T-cell (primary cell): ENCODE measurements at regions not wholly inside any gene's neighbourhood (a gene's known extent, or its start where the extent isn't known, plus 50 kb on each side); places are given as distances from the start of the nearest gene placed in this dataset.

ENCODE experiments used
- ATAC-seq, 4 experiments: fragments of 200-7000 bp in 3 of 4; fragments of 150-1000 bp in 1 of 4; cut with Tn5 transposase; replicated peaks in 1 of 4; 1 replicate in 3 of 4; 2 replicates in 1 of 4; pipeline ENCODE4 v1.10.0; 2021; ENCODE audit warnings: moderate library complexity in 3 of 4, mild to moderate bottlenecking in 2 of 4, moderate number of reproducible peaks in 1 of 4
- CTCF ChIA-PET, 2 donors: fragments of 300-600 bp; sonication (Branson Sonifier 250); formaldehyde crosslinking; loops; one replicate each; lab custom pipeline; 2022; ENCODE audit warnings: antibody characterized with exemption in 2 of 2; lab: Charles Lee
- POLR2A ChIA-PET, 2 donors: fragments of 300-600 bp; sonication (Branson Sonifier 250); formaldehyde crosslinking; loops; one replicate each; lab custom pipeline; 2022; ENCODE audit warnings: antibody characterized with exemption in 2 of 2; lab: Charles Lee
- DNase-seq, 35 experiments: peaks; one replicate each; pipeline versions ENCODE4 v3.0.0 to v3.0.0-alpha.2; 2013 to 2023
- H3K27ac ChIP-seq: one replicate; pipeline ENCODE4 v1.5.1; 2013; ENCODE audit warnings: low read length
- H3K27me3 ChIP-seq, 2 experiments: replicated peaks in 1 of 2; 1 replicate in 1 of 2; 2 replicates in 1 of 2; pipeline versions ENCODE4 v1.6.1 to v1.7.0; 2013; ENCODE audit warnings: low read length in 1 of 2, mixed read lengths in 1 of 2; ENCODE audit not compliant: control insufficient read depth in 2 of 2, insufficient read depth in 2 of 2; ENCODE audit errors: extremely low read depth in 1 of 2
- H3K36me3 ChIP-seq, 2 donors: 1 replicate in 1 of 2; 2 replicates in 1 of 2; pipeline versions ENCODE4 v1.6.1 to v1.7.0; 2013; ENCODE audit warnings: low read length in 1 of 2; ENCODE audit not compliant: control insufficient read depth in 2 of 2, insufficient read depth in 1 of 2; ENCODE audit errors: extremely low read depth in 1 of 2
- H3K4me1 ChIP-seq, 2 experiments: 1 replicate in 1 of 2; 2 replicates in 1 of 2; pipeline versions ENCODE4 v1.6.1 to v1.7.0; 2013; ENCODE audit warnings: low read length in 2 of 2, mixed read lengths in 1 of 2; ENCODE audit not compliant: insufficient read depth in 2 of 2, control insufficient read depth in 1 of 2; ENCODE audit errors: extremely low read depth in 1 of 2
- H3K4me3 ChIP-seq, 2 donors: 1 replicate in 1 of 2; 2 replicates in 1 of 2; pipeline versions ENCODE4 v1.5.1 to v1.7.0; 2013; ENCODE audit warnings: mild to moderate bottlenecking in 2 of 2, low read length in 1 of 2, moderate library complexity in 1 of 2; ENCODE audit not compliant: control insufficient read depth in 1 of 2; ENCODE audit errors: extremely low read depth in 1 of 2
- H3K9me3 ChIP-seq: 2 replicates; pipeline ENCODE4 v1.7.0; 2013
- H3K27ac Mint-ChIP-seq, 2 donors: one replicate each; pipeline ENCODE4 v1.8.0; 2020 to 2021; ENCODE audit warnings: mild to moderate bottlenecking in 2 of 2, mixed read lengths in 2 of 2
- H3K27me3 Mint-ChIP-seq, 2 donors: one replicate each; pipeline ENCODE4 v1.8.0; 2021 to 2022; ENCODE audit warnings: mixed read lengths in 2 of 2
- H3K36me3 Mint-ChIP-seq: one replicate; pipeline ENCODE4 v1.8.0; 2021; ENCODE audit warnings: mixed read lengths
- H3K4me1 Mint-ChIP-seq, 3 donors: one replicate each; pipeline ENCODE4 v1.8.0; 2020 to 2022; ENCODE audit warnings: mixed read lengths in 3 of 3, mild to moderate bottlenecking in 1 of 3
- H3K4me3 Mint-ChIP-seq, 3 donors: one replicate each; pipeline ENCODE4 v1.8.0; 2020 to 2022; ENCODE audit warnings: mild to moderate bottlenecking in 3 of 3, mixed read lengths in 3 of 3, moderate library complexity in 3 of 3
- H3K9me3 Mint-ChIP-seq, 3 donors: one replicate each; pipeline ENCODE4 v1.8.0; 2020 to 2022; ENCODE audit warnings: mixed read lengths in 3 of 3
- WGBS: methylation state at CpG from one replicate; pipeline ENCODE4 v1.1.5; 2013; ENCODE audit warnings: missing lambda C conversion rate; ENCODE audit not compliant: insufficient coverage; 5-methylcytosine and 5-hydroxymethylcytosine counted together

GRCh38 chr13:44806826-44807225 lies 182.4 kb downstream of the NUFIP1 start:
- ATAC-seq (no peak), DNase-seq (no peak)
- WGBS: 89% methylated on average over 8 of the region's 10 CpGs
- CTCF ChIA-PET: no interaction called here
- peaks cover 0 to 5% of the 10 kb centered on the region in 2 experiments for H3K27me3 ChIP-seq
- H3K27me3 Mint-ChIP-seq: peaks cover 2 to 4% of the 10 kb centered on the region in 2 donors
- no peak overlapping the region for H3K27ac Mint-ChIP-seq
- no peaks in the 10 kb centered on the region for H3K9me3 Mint-ChIP-seq
- no peaks in the 10 kb centered on the region for H3K36me3 Mint-ChIP-seq
- no peaks in the 10 kb centered on the region for H3K36me3 ChIP-seq
- H3K4me1 ChIP-seq: no peaks in the 10 kb centered on the region
- no peak overlapping the region for H3K4me3 ChIP-seq
- no peaks in the 10 kb centered on the region for H3K9me3 ChIP-seq
- no peak overlapping the region for H3K27ac ChIP-seq
- POLR2A ChIA-PET: no interaction called here
- no peaks in the 10 kb centered on the region for H3K4me1 Mint-ChIP-seq
- H3K4me3 Mint-ChIP-seq: no peak overlapping the region

- 80% methylated on average over 1 of the region's 5 CpGs for WGBS
- Histone ChIP-seq H3K36me3 (no peaks in the 10 kb centered on the region), H3K27ac (no peak overlapping the region), H3K4me1 (no peaks in the 10 kb centered on the region), H3K4me3 (no peak overlapping the region), H3K27me3 (peaks cover 0 to 5% of the 10 kb centered on the region in 2 experiments), H3K9me3 (no peaks in the 10 kb centered on the region)
- ATAC-seq: no peak
- no peaks in the 10 kb centered on the region for H3K4me1 Mint-ChIP-seq
- POLR2A ChIA-PET: no interaction called here
- H3K9me3 Mint-ChIP-seq: no peaks in the 10 kb centered on the region
- CTCF ChIA-PET: no interaction called here
- no peak overlapping the region for H3K4me3 Mint-ChIP-seq
- H3K27me3 Mint-ChIP-seq: peaks cover 2 to 9% of the 10 kb centered on the region in 2 donors
- H3K36me3 Mint-ChIP-seq: no peaks in the 10 kb centered on the region
- DNase-seq: no peak
- H3K27ac Mint-ChIP-seq: no peak overlapping the region
Measured at GRCh38 chr13:44805585-44805984, 183.7 kb downstream of the NUFIP1 start.

GRCh38 chr13:44803390-44803789 lies 185.9 kb downstream of the NUFIP1 start:
- no peak overlapping the region for H3K4me3 ChIP-seq
- 94% methylated on average over 3 of the region's 4 CpGs for WGBS
- H3K27ac ChIP-seq: no peak overlapping the region
- Mint-ChIP-seq H3K4me1 (no peaks in the 10 kb centered on the region), H3K9me3 (no peaks in the 10 kb centered on the region), H3K27me3 (peaks cover 2 to 9% of the 10 kb centered on the region in 2 donors), H3K36me3 (no peaks in the 10 kb centered on the region), H3K4me3 (no peak overlapping the region), H3K27ac (no peak overlapping the region)
- H3K4me1 ChIP-seq: no peaks in the 10 kb centered on the region
- H3K36me3 ChIP-seq: no peaks in the 10 kb centered on the region
- CTCF ChIA-PET: no interaction called here
- ATAC-seq: no peak
- DNase-seq: no peak
- POLR2A ChIA-PET: no interaction called here
- H3K9me3 ChIP-seq: no peaks in the 10 kb centered on the region
- H3K27me3 ChIP-seq: peaks cover 0 to 5% of the 10 kb centered on the region in 2 experiments

- no peak overlapping the region for H3K4me3 ChIP-seq
- H3K9me3 ChIP-seq: no peaks in the 10 kb centered on the region
- no CpG with 5 or more reads among the region's 4 CpGs for WGBS
- ATAC-seq (no peak), DNase-seq (no peak)
- H3K27ac ChIP-seq: no peak overlapping the region
- no peak overlapping the region for H3K27ac Mint-ChIP-seq
- H3K4me3 Mint-ChIP-seq: no peak overlapping the region
- H3K4me1 ChIP-seq: no peaks in the 10 kb centered on the region
- no peaks in the 10 kb centered on the region for H3K9me3 Mint-ChIP-seq
- no peaks in the 10 kb centered on the region for H3K36me3 Mint-ChIP-seq
- no peaks in the 10 kb centered on the region for H3K36me3 ChIP-seq
- CTCF ChIA-PET: no interaction called here
- H3K27me3 ChIP-seq: peaks cover 0 to 5% of the 10 kb centered on the region in 2 experiments
- no peaks in the 10 kb centered on the region for H3K4me1 Mint-ChIP-seq
- POLR2A ChIA-PET: no interaction called here
- H3K27me3 Mint-ChIP-seq: peaks cover 2 to 9% of the 10 kb centered on the region in 2 donors
Measured at GRCh38 chr13:44802491-44802890, 186.8 kb downstream of the NUFIP1 start.

GRCh38 chr13:44801990-44802389 lies 187.3 kb downstream of the NUFIP1 start:
- Mint-ChIP-seq H3K36me3 (no peaks in the 10 kb centered on the region), H3K27me3 (peaks cover 2 to 9% of the 10 kb centered on the region in 2 donors), H3K27ac (no peak overlapping the region), H3K4me1 (no peaks in the 10 kb centered on the region), H3K9me3 (no peaks in the 10 kb centered on the region), H3K4me3 (no peak overlapping the region)
- Histone ChIP-seq H3K4me1 (no peaks in the 10 kb centered on the region), H3K27ac (no peak overlapping the region), H3K9me3 (no peaks in the 10 kb centered on the region), H3K27me3 (peaks cover 0 to 5% of the 10 kb centered on the region in 2 experiments), H3K36me3 (no peaks in the 10 kb centered on the region), H3K4me3 (no peak overlapping the region)
- no CpG with 5 or more reads among the region's 4 CpGs for WGBS
- no peak for DNase-seq
- CTCF ChIA-PET: no interaction called here
- POLR2A ChIA-PET: no interaction called here
- ATAC-seq: no peak

GRCh38 chr13:44800626-44801025 lies 188.6 kb downstream of the NUFIP1 start:
- Histone ChIP-seq H3K27ac (no peak overlapping the region), H3K36me3 (no peaks in the 10 kb centered on the region), H3K9me3 (no peaks in the 10 kb centered on the region), H3K4me1 (no peaks in the 10 kb centered on the region), H3K4me3 (no peak overlapping the region), H3K27me3 (no peaks in the 10 kb centered on the region)
- POLR2A ChIA-PET: no interaction called here
- Mint-ChIP-seq H3K4me1 (no peaks in the 10 kb centered on the region), H3K4me3 (no peak overlapping the region), H3K27me3 (peaks cover 2 to 9% of the 10 kb centered on the region in 2 donors), H3K27ac (no peak overlapping the region), H3K9me3 (no peaks in the 10 kb centered on the region), H3K36me3 (no peaks in the 10 kb centered on the region)
- no peak for DNase-seq
- 73% methylated on average over 3 of the region's 5 CpGs for WGBS
- CTCF ChIA-PET: no interaction called here
- no peak for ATAC-seq

- Mint-ChIP-seq H3K9me3 (no peaks in the 10 kb centered on the region), H3K27ac (no peak overlapping the region), H3K27me3 (peaks cover 0 to 9% of the 10 kb centered on the region in 2 donors), H3K4me1 (no peaks in the 10 kb centered on the region), H3K4me3 (no peak overlapping the region), H3K36me3 (no peaks in the 10 kb centered on the region)
- ChIA-PET CTCF (no interaction called here), POLR2A (no interaction called here)
- Histone ChIP-seq H3K27ac (no peak overlapping the region), H3K4me1 (no peaks in the 10 kb centered on the region), H3K27me3 (no peaks in the 10 kb centered on the region), H3K9me3 (no peaks in the 10 kb centered on the region), H3K4me3 (no peak overlapping the region), H3K36me3 (no peaks in the 10 kb centered on the region)
- ATAC-seq (no peak), DNase-seq (no peak)
- WGBS: 67% methylated on average over 1 of the region's 2 CpGs
Measured at GRCh38 chr13:44797685-44798084, 191.6 kb downstream of the NUFIP1 start.
